Neural cell (in vitro differentiated cells): ENCODE measurements at regions not wholly inside any gene's neighbourhood (a gene's known extent, or its start where the extent isn't known, plus 50 kb on each side); places are given as distances from the start of the nearest gene placed in this dataset.

Source experiments
- H2AFZ ChIP-seq: fragments of 200-600, 300-800 bp; sonication (generic), shearing (Covaris generic); 2 replicates; pipeline ENCODE4 v1.6.0; 2014; ENCODE audit warnings: low read depth, mild to moderate bottlenecking, antibody characterized with exemption, low read length, moderate library complexity
- H3F3A ChIP-seq: fragments of 200-600 bp; shearing (Covaris generic); 2 replicates; pipeline ENCODE4 v1.6.1; 2016; ENCODE audit warnings: mild to moderate bottlenecking, moderate library complexity, mixed read lengths, antibody characterized with exemption, low read length; ENCODE audit not compliant: insufficient read depth, poor library complexity, severe bottlenecking
- H3K27ac ChIP-seq: fragments of 200-600, 300-800 bp; sonication (generic), shearing (Covaris generic); 2 replicates; pipeline ENCODE4 v1.5.1; 2014; ENCODE audit warnings: mild to moderate bottlenecking, low read length, moderate library complexity
- H3K27me3 ChIP-seq: fragments of 300-800, 200-600 bp; sonication (generic), shearing (Covaris generic); 2 replicates; pipeline ENCODE4 v1.6.0; 2014; ENCODE audit warnings: mild to moderate bottlenecking, low read depth, low read length, moderate library complexity; ENCODE audit not compliant: insufficient read depth
- H3K36me3 ChIP-seq: fragments of 300-800, 200-600 bp; sonication (generic), shearing (Covaris generic); 2 replicates; pipeline ENCODE4 v1.5.1; 2014; ENCODE audit warnings: mild to moderate bottlenecking, antibody characterized with exemption, low read length, moderate library complexity; ENCODE audit not compliant: insufficient read depth
- H3K4me2 ChIP-seq: fragments of 300-800, 200-600 bp; sonication (generic), shearing (Covaris generic); 2 replicates; pipeline ENCODE4 v1.6.0; 2014; ENCODE audit warnings: mild to moderate bottlenecking, low read length
- H3K4me3 ChIP-seq: fragments of 300-800, 200-600 bp; sonication (generic), shearing (Covaris generic); 2 replicates; pipeline ENCODE4 v1.5.1; 2014; ENCODE audit warnings: mild to moderate bottlenecking, low read length, moderate library complexity
- H3K79me2 ChIP-seq: fragments of 200-600 bp; shearing (Covaris generic); replicated peaks from 2 replicates; pipeline ENCODE4 v1.6.0; 2014; ENCODE audit warnings: mild to moderate bottlenecking, low read length, moderate library complexity; ENCODE audit not compliant: insufficient read depth
- H3K9ac ChIP-seq: fragments of 300-800, 200-600 bp; sonication (generic), shearing (Covaris generic); 2 replicates; pipeline ENCODE4 v1.6.1; 2016; ENCODE audit warnings: mild to moderate bottlenecking, low read length, mixed read lengths
- H3K9me2 ChIP-seq: fragments of 200-600 bp; shearing (Covaris generic); 2 replicates; pipeline ENCODE4 v1.6.1; 2016; ENCODE audit warnings: mild to moderate bottlenecking, low read length, mixed read lengths; ENCODE audit not compliant: insufficient read depth
- H3K9me3 ChIP-seq: fragments of 200-600, 300-800 bp; sonication (generic), shearing (Covaris generic); 2 replicates; pipeline ENCODE4 v1.6.1; 2016; ENCODE audit warnings: mild to moderate bottlenecking, mixed run types, low read length, moderate library complexity, mixed read lengths
- H4K20me1 ChIP-seq: fragments of 200-600 bp; shearing (Covaris generic); 2 replicates; pipeline ENCODE4 v1.6.1; 2016; ENCODE audit warnings: mild to moderate bottlenecking, mixed run types; ENCODE audit not compliant: insufficient read depth
- CTCF ChIP-seq: fragments of 450-650 bp; IDR thresholded peaks from 2 replicates; pipeline ENCODE4 v1.5.1; 2014; ENCODE audit warnings: antibody characterized with exemption, mild to moderate bottlenecking, moderate library complexity; ENCODE audit not compliant: poor library complexity, severe bottlenecking
- EP300 ChIP-seq: fragments of 450-650 bp; conservative IDR thresholded peaks from 2 replicates; pipeline ENCODE4 v1.6.1; 2014; ENCODE audit warnings: antibody characterized with exemption, mild to moderate bottlenecking, moderate library complexity; ENCODE audit not compliant: poor library complexity, severe bottlenecking
- EZH2 ChIP-seq: fragments of 200-600, 300-800 bp; shearing (Covaris generic), sonication (generic); IDR thresholded peaks from 2 replicates; pipeline ENCODE4 v1.6.1; 2014; ENCODE audit warnings: antibody characterized with exemption, low read length, borderline replicate concordance, mild to moderate bottlenecking; ENCODE audit not compliant: insufficient read depth, poor library complexity, severe bottlenecking
- MXI1 ChIP-seq: fragments of 450-650 bp; conservative IDR thresholded peaks from 2 replicates; pipeline ENCODE4 v1.6.1; 2014; ENCODE audit warnings: antibody characterized with exemption, mild to moderate bottlenecking; ENCODE audit not compliant: poor library complexity, severe bottlenecking
- POLR2AphosphoS5 ChIP-seq: IDR thresholded peaks from 2 replicates; pipeline ENCODE4 v1.6.1; 2012
- RAD21 ChIP-seq: fragments of 450-650 bp; conservative IDR thresholded peaks from 2 replicates; pipeline ENCODE4 v1.6.1; 2014; ENCODE audit warnings: antibody characterized with exemption, mild to moderate bottlenecking, moderate library complexity
- SMC3 ChIP-seq: fragments of 450-650 bp; conservative IDR thresholded peaks from 2 replicates; pipeline ENCODE4 v1.6.1; 2014; ENCODE audit warnings: antibody characterized with exemption, mild to moderate bottlenecking, moderate library complexity; ENCODE audit not compliant: poor library complexity
- TAF1 ChIP-seq: IDR thresholded peaks from 2 replicates; pipeline ENCODE4 v1.6.1; 2012; ENCODE audit warnings: low read depth
- TF ChIP-seq, protein P1 (sequence below): IDR thresholded peaks from 2 replicates; pipeline ENCODE4 v1.6.1; 2012; ENCODE audit warnings: borderline replicate concordance

GRCh38 chr1:186535388-186536133 lies 74.6 kb upstream of the PDC start:
- TF ChIP-seq POLR2AphosphoS5 = no peak
- TF ChIP-seq EZH2 = no peak
- no peak for TF ChIP-seq RAD21
- no peak for TF ChIP-seq MXI1
- no peak for TF ChIP-seq CTCF
- no peak for TF ChIP-seq EP300
- TF ChIP-seq, protein P1, sequence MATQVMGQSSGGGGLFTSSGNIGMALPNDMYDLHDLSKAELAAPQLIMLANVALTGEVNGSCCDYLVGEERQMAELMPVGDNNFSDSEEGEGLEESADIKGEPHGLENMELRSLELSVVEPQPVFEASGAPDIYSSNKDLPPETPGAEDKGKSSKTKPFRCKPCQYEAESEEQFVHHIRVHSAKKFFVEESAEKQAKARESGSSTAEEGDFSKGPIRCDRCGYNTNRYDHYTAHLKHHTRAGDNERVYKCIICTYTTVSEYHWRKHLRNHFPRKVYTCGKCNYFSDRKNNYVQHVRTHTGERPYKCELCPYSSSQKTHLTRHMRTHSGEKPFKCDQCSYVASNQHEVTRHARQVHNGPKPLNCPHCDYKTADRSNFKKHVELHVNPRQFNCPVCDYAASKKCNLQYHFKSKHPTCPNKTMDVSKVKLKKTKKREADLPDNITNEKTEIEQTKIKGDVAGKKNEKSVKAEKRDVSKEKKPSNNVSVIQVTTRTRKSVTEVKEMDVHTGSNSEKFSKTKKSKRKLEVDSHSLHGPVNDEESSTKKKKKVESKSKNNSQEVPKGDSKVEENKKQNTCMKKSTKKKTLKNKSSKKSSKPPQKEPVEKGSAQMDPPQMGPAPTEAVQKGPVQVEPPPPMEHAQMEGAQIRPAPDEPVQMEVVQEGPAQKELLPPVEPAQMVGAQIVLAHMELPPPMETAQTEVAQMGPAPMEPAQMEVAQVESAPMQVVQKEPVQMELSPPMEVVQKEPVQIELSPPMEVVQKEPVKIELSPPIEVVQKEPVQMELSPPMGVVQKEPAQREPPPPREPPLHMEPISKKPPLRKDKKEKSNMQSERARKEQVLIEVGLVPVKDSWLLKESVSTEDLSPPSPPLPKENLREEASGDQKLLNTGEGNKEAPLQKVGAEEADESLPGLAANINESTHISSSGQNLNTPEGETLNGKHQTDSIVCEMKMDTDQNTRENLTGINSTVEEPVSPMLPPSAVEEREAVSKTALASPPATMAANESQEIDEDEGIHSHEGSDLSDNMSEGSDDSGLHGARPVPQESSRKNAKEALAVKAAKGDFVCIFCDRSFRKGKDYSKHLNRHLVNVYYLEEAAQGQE = no peak
- no peak for TF ChIP-seq TAF1
- TF ChIP-seq SMC3 = no peak
- H3K4me2 ChIP-seq = no peak overlapping the region
- H3K9ac ChIP-seq = no peak overlapping the region

DNA sequence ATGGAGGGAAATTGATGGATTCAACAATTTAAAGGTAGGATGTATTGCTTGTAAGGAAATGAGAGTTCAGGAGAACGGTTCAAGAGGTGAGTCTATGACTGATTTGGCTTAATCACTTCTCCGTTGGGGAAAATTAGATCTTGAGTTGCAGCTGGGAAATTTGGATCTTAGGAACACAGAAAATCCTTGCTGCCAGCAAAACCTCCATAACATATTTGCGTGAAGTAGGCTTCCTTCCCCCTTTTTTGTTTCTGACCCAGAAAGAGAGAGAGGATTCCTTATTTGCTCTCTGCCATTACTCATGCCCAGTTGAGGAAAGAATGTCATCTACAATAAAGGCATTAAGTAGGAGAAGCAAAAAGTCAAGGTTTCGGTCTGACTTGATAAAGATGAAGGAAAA lies 73.5 kb upstream of the PDC start:
- TF ChIP-seq CTCF (no peak), MXI1 (no peak), SMC3 (no peak), EZH2 (no peak), TAF1 (no peak), RAD21 (no peak), EP300 (no peak), POLR2AphosphoS5 (no peak)
- TF ChIP-seq, protein P1 = no peak
- H3K27me3 ChIP-seq = no peaks in the 10 kb centered on the region
- H2AFZ ChIP-seq = no peak overlapping the region
- no peaks in the 10 kb centered on the region for H3K36me3 ChIP-seq
- no peaks in the 10 kb centered on the region for H3F3A ChIP-seq
- H3K9ac ChIP-seq = no peak overlapping the region
- H3K79me2 ChIP-seq = no peaks in the 10 kb centered on the region
- H3K9me3 ChIP-seq = no peaks in the 10 kb centered on the region
- H3K4me3 ChIP-seq = no peak overlapping the region
- no peaks in the 10 kb centered on the region for H4K20me1 ChIP-seq
- no peaks in the 10 kb centered on the region for H3K9me2 ChIP-seq
- no peak overlapping the region for H3K4me2 ChIP-seq
- H3K27ac ChIP-seq = no peak overlapping the region

More at GRCh38 chr1:186535388-186536133, 74.6 kb upstream of the PDC start:
- no peak overlapping the region for H2AFZ ChIP-seq
- H3K27ac ChIP-seq = no peak overlapping the region
- H3K9me2 ChIP-seq = no peaks in the 10 kb centered on the region
- H4K20me1 ChIP-seq = no peaks in the 10 kb centered on the region
- H3K4me3 ChIP-seq = no peak overlapping the region
- no peaks in the 10 kb centered on the region for H3F3A ChIP-seq
- no peaks in the 10 kb centered on the region for H3K36me3 ChIP-seq
- no peaks in the 10 kb centered on the region for H3K27me3 ChIP-seq
- no peaks in the 10 kb centered on the region for H3K9me3 ChIP-seq
- no peaks in the 10 kb centered on the region for H3K79me2 ChIP-seq
